Dendritic cell treated with granulocyte-macrophage colony-stimulating factor and Interleukin-4, amounts not matched to agents 40 ng/mL and 50 ng/mL, for 4 days (primary cell): ENCODE measurements at regions not wholly inside any gene's neighbourhood (a gene's known extent, or its start where the extent isn't known, plus 50 kb on each side); places are given as distances from the start of the nearest gene placed in this dataset.
"Not testable (repeated sequence)": the region's sequence is repeated elsewhere in the genome, so short reads cannot be mapped to it uniquely, and the experiment has no call there.

Source experiments
- H3K27ac Mint-ChIP-seq: one replicate; pipeline ENCODE4 v1.8.0; 2022; ENCODE audit warnings: mild to moderate bottlenecking, mixed read lengths
- H3K27me3 Mint-ChIP-seq: one replicate; pipeline ENCODE4 v1.8.0; 2022; ENCODE audit warnings: mild to moderate bottlenecking, mixed read lengths
- H3K36me3 Mint-ChIP-seq: one replicate; pipeline ENCODE4 v1.8.0; 2022; ENCODE audit warnings: low read depth, mixed read lengths
- H3K4me1 Mint-ChIP-seq: one replicate; pipeline ENCODE4 v1.8.0; 2022; ENCODE audit warnings: low read depth, mixed read lengths
- H3K4me3 Mint-ChIP-seq: one replicate; pipeline ENCODE4 v1.8.0; 2022; ENCODE audit warnings: mild to moderate bottlenecking, moderate library complexity, mixed read lengths
- H3K9me3 Mint-ChIP-seq: one replicate; pipeline ENCODE4 v1.8.0; 2022; ENCODE audit warnings: mixed read lengths
- intact Hi-C: fragments of 100-400 bp; cut with micrococcal nuclease; formaldehyde crosslinking; loops from one replicate; pipeline ENCODE4 v1.15.0; 2022

DNA sequence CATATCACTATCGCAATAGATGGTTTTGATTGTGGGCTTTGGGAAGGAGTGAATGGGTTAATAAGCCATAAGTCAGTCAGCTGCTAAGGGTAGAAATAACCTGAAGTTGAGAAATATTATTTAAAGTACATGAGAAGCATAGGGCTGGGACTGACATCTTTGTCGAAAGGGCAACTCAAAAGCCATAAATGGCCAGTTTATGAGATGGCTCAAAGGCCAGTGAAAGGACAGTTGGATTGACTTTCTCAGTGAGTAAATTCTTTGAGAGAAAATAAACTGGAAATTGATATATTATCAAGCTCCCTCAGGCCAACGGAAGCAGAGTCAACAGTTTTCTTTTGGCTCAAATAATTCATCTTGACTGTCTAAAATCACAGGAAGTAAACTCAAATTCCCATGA, 419.8 kb downstream of the NSUN3 start:
- Mint-ChIP-seq H3K9me3 (peaks cover 16% of the 10 kb centered on the region), H3K4me3 (no peak overlapping the region), H3K27me3 (no peaks in the 10 kb centered on the region), H3K36me3 (no peaks in the 10 kb centered on the region), H3K27ac (no peak overlapping the region), H3K4me1 (no peaks in the 10 kb centered on the region)
- intact Hi-C loops, result no loop called here

- Mint-ChIP-seq H3K4me1 (no peaks in the 10 kb centered on the region), H3K9me3 (peaks cover 16% of the 10 kb centered on the region), H3K27me3 (no peaks in the 10 kb centered on the region), H3K27ac (no peak overlapping the region), H3K4me3 (no peak overlapping the region), H3K36me3 (no peaks in the 10 kb centered on the region)
- intact Hi-C loops, result no loop called here
Measured at GRCh38 chr3:94483403-94483802, 420.5 kb downstream of the NSUN3 start.

DNA sequence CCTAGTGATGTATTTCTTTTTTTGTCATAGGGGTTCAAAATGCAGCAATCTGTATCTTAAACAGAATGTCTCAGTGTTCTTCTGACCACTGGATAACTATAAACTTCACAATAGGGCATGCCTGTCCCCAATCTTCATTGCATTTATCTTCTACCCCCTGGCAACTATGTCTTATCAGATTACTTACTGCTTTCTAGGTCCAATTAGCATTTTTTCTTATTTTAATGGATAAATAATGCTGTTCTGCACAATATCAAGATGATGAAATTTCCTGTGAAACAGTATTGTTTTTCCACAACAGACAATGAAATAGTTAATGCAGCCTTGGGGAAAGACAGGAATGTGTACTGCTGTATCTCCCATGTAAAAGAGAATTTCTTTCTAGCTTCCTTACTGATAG, 432.1 kb downstream of the NSUN3 start:
- intact Hi-C loops, result no loop called here
- H3K4me1 Mint-ChIP-seq, result no peaks in the 10 kb centered on the region
- H3K27me3 Mint-ChIP-seq, result no peaks in the 10 kb centered on the region
- no peak overlapping the region for H3K4me3 Mint-ChIP-seq
- H3K36me3 Mint-ChIP-seq, result no peaks in the 10 kb centered on the region
- peaks cover 42% of the 10 kb centered on the region for H3K9me3 Mint-ChIP-seq
- no peak overlapping the region for H3K27ac Mint-ChIP-seq

GRCh38 chr3:94500146-94500545, 437.3 kb downstream of the NSUN3 start:
- no peaks in the 10 kb centered on the region for H3K36me3 Mint-ChIP-seq
- H3K9me3 Mint-ChIP-seq, result peaks cover 66% of the 10 kb centered on the region
- intact Hi-C loops, result no loop called here

DNA sequence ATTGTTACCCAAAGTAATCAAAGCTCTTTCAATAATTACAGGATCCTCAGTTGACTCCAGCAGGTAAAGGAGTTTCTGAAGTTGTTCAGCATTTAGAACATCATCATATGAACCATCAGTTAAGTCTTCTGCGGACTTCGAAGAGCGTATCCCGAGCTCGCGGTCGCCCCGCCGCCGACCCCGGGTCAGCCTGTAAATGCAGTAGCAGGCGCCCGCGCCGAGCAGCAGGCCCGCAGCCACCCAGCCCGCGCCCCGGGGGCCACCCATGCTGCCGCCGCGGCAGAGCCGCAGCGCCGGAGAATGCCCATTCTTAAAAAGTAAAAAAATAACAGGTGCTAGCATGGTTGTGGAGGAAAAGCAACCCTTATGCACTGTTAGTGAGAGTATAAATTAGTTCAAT, 444.5 kb downstream of the NSUN3 start:
- peaks cover 19% of the 10 kb centered on the region for H3K9me3 Mint-ChIP-seq
- H3K27ac Mint-ChIP-seq, H3K27me3 Mint-ChIP-seq, H3K4me1 Mint-ChIP-seq, H3K4me3 Mint-ChIP-seq, intact Hi-C loops, H3K36me3 Mint-ChIP-seq: not testable (repeated sequence)

More at GRCh38 chr3:94500146-94500545, 437.3 kb downstream of the NSUN3 start:
- Mint-ChIP-seq H3K4me3 (no peak overlapping the region), H3K4me1 (no peaks in the 10 kb centered on the region), H3K27me3 (no peaks in the 10 kb centered on the region), H3K27ac (no peak overlapping the region)

DNA sequence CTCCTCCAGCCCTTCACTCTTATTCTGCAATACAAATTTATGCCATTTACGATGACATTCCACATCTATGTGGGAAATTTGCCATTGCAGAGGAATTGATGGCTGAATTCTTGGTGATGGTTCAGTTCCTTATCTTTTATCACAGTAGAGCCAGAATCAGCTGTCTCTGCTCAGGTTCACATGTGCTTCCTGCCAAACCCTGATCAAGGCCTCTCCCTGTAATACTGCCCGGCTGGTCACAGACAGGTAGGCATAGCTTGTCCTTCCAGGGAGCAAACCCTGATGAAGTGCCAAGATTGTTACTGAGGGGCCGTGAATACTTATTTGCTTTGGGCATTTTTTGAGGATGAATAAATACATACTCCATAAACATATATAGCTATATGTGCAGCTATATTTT, 450.0 kb downstream of the NSUN3 start:
- H3K36me3 Mint-ChIP-seq, result no peaks in the 10 kb centered on the region
- no peaks in the 10 kb centered on the region for H3K9me3 Mint-ChIP-seq
- H3K4me3 Mint-ChIP-seq, result no peak overlapping the region
- H3K27ac Mint-ChIP-seq, result no peak overlapping the region
- no peaks in the 10 kb centered on the region for H3K4me1 Mint-ChIP-seq
- intact Hi-C loops, result no loop called here
- H3K27me3 Mint-ChIP-seq, result no peaks in the 10 kb centered on the region

DNA sequence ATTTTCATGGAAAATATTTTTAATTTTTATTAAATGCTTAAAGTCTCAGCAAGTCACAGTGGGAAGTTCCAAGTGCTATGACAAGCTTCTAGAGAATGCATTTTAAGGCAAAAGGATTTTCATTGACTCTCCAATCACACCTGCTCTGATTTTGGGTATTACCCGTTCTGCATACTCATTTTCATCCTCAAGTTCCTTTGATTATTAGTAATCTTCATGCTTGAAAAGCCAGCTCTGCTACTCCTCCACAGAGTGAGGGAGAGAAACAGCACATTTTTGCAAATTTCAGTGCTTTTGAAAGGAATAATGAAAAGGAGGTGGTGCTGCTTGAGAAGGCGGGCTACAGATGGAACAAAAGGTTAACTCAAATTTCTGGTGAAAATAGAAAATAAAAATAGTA, 450.7 kb downstream of the NSUN3 start:
- Mint-ChIP-seq H3K4me1 (no peaks in the 10 kb centered on the region), H3K9me3 (no peaks in the 10 kb centered on the region), H3K36me3 (no peaks in the 10 kb centered on the region), H3K4me3 (no peak overlapping the region), H3K27ac (no peak overlapping the region), H3K27me3 (no peaks in the 10 kb centered on the region)
- intact Hi-C loops, result no loop called here

DNA sequence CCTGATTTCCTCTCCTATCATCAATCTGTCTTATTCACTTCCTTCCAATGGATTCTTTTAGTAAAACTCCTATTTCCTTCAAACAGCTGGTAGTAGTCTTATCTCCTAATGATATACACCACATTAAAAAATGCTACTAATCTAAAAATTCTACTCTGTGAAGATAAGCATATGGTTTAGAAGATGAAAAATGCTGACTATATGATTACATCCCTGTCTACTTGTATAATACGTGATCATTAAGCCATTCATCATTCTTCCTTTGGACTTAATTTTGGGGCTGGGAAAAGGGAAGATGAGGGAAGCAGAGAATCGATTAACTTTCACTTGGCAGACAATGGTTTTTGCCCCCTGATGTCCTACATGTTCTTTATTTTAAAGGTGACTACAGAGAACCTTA, 453.1 kb downstream of the NSUN3 start:
- Mint-ChIP-seq H3K9me3 (no peaks in the 10 kb centered on the region), H3K27ac (no peak overlapping the region), H3K4me3 (no peak overlapping the region), H3K36me3 (no peaks in the 10 kb centered on the region), H3K4me1 (no peaks in the 10 kb centered on the region), H3K27me3 (no peaks in the 10 kb centered on the region)
- intact Hi-C loops, result no loop called here

DNA sequence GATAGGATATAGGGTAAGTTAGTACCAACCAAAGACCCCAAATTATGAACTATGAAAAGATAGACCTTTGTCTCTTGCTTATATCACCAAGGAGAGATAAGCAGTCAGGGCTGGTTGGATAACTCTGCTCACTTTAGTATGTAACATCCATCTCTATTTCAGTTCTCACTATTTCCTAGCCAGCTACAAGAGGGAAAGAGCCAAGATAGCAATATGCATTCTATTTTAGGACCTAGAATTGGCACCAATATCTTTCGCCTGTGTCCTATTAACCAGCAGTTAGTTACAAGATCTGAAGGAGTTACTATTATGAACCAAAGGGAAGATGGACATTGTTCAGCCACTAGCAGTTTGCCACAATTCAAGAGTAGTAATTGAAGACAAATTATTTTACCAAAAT, 457.5 kb downstream of the NSUN3 start:
- Mint-ChIP-seq H3K4me1 (no peaks in the 10 kb centered on the region), H3K9me3 (no peaks in the 10 kb centered on the region), H3K4me3 (no peak overlapping the region), H3K36me3 (no peaks in the 10 kb centered on the region), H3K27ac (no peak overlapping the region), H3K27me3 (no peaks in the 10 kb centered on the region)
- intact Hi-C loops, result no loop called here

DNA sequence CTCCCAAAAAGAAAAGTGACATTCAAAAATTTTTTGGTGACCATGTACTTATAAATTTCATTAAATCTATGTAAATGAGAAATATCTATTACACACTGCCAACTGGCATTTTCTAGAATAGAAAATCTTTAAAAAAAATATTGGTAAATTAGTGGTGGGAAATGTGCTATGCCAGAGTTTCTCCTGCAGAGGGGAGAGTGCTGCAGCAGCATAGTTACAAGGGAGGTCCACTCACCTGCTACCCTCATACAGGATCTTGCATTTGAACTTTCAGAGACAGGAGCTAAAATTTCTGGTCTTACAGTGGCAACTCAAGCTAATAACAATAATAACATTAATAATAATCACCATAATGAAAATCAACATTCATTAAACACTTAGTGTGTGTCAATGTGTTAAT, 459.6 kb downstream of the NSUN3 start:
- Mint-ChIP-seq H3K36me3 (no peaks in the 10 kb centered on the region), H3K27me3 (no peaks in the 10 kb centered on the region), H3K4me1 (no peaks in the 10 kb centered on the region), H3K27ac (no peak overlapping the region), H3K4me3 (no peak overlapping the region), H3K9me3 (no peaks in the 10 kb centered on the region)
- intact Hi-C loops, result no loop called here

DNA sequence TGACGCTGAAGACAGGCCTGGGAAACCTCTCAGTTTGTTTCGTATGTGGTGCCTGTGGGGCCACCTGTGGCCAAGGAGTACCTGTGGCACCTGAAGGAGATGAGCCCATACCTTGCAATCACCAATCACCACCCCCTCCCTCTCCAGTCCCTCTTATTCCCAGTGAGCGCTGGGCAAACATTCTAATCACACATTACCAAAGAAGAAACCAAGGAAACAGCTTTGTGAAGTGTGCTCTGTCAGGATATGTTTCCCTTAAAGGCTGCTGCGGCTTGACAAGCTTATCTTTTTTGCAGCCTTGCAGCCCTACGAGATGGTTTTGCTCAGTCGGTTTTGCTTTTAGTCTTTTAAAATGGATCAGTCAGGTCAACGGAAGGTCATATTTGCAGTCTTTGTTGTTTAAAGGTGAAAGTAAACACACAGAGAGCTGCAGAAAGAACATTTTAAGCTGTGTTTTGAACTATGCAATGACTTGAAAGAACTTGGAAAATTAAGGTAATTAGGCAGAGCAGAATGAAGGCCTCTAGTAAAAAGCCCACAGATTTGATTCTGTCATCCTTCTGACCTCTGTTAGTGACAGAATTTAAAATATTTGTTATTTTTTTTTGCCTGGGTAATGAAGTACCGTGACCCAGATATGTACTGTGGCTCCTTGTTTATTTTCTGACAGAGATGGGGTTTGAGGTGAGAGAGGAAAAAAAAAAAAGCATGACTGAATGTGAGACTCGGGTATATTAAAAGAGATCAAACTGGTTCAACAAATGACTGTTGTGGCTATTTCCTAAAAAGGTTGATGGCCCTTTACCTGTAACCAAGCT, 461.4 kb downstream of the NSUN3 start:
- Mint-ChIP-seq H3K4me3 (no peak overlapping the region), H3K27ac (no peak overlapping the region), H3K36me3 (no peaks in the 10 kb centered on the region), H3K4me1 (no peaks in the 10 kb centered on the region), H3K9me3 (no peaks in the 10 kb centered on the region), H3K27me3 (no peaks in the 10 kb centered on the region)
- intact Hi-C loops, result no loop called here

GRCh38 chr3:94525043-94525442, 462.2 kb downstream of the NSUN3 start:
- no peaks in the 10 kb centered on the region for H3K36me3 Mint-ChIP-seq
- no peaks in the 10 kb centered on the region for H3K27me3 Mint-ChIP-seq
- H3K4me3 Mint-ChIP-seq, result no peak overlapping the region
- H3K4me1 Mint-ChIP-seq, result no peaks in the 10 kb centered on the region
- no peak overlapping the region for H3K27ac Mint-ChIP-seq
- no peaks in the 10 kb centered on the region for H3K9me3 Mint-ChIP-seq
- intact Hi-C loops, result no loop called here

GRCh38 chr3:94529816-94530215, 467.0 kb downstream of the NSUN3 start:
- Mint-ChIP-seq H3K9me3 (no peaks in the 10 kb centered on the region), H3K4me3 (no peak overlapping the region), H3K27ac (no peak overlapping the region), H3K4me1 (no peaks in the 10 kb centered on the region), H3K36me3 (no peaks in the 10 kb centered on the region), H3K27me3 (no peaks in the 10 kb centered on the region)
- intact Hi-C loops, result no loop called here

DNA sequence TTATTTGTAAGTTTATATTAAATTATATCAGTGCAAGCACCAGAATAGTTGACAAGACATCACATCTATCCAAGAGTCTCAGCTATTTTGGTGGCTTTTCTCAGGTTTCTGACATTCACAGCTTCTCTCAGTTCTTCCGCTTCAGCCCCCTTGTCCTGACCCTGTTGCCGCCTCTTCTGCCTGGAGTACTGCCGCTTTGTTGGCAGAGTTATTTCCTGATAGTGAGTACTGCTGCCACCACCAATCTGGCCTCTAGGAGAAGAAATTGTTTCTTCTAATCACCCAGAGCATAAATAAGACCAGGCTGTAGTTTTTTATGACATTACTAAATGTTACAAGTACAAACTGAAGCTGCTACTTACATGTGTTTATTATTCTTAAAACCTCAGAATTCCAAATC, 470.1 kb downstream of the NSUN3 start:
- Mint-ChIP-seq H3K9me3 (no peaks in the 10 kb centered on the region), H3K27me3 (no peaks in the 10 kb centered on the region), H3K4me1 (no peaks in the 10 kb centered on the region), H3K4me3 (no peak overlapping the region), H3K36me3 (no peaks in the 10 kb centered on the region), H3K27ac (no peak overlapping the region)
- intact Hi-C loops, result no loop called here

GRCh38 chr3:94539937-94540336, 477.1 kb downstream of the NSUN3 start:
- intact Hi-C loops, result no loop called here
- Mint-ChIP-seq H3K4me3 (no peak overlapping the region), H3K9me3 (no peaks in the 10 kb centered on the region), H3K4me1 (no peaks in the 10 kb centered on the region), H3K36me3 (no peaks in the 10 kb centered on the region), H3K27ac (no peak overlapping the region), H3K27me3 (no peaks in the 10 kb centered on the region)
